GM21447 (cell line): ENCODE measurements at regions not wholly inside any gene's neighbourhood (a gene's known extent, or its start where the extent isn't known, plus 50 kb on each side); places are given as distances from the start of the nearest gene placed in this dataset.

Experiments
- ATAC-seq: cut with Tn5 transposase; IDR thresholded peaks from one replicate; pipeline ENCODE4 v1.9.1; 2021; ENCODE audit not compliant: unreplicated experiment

DNA sequence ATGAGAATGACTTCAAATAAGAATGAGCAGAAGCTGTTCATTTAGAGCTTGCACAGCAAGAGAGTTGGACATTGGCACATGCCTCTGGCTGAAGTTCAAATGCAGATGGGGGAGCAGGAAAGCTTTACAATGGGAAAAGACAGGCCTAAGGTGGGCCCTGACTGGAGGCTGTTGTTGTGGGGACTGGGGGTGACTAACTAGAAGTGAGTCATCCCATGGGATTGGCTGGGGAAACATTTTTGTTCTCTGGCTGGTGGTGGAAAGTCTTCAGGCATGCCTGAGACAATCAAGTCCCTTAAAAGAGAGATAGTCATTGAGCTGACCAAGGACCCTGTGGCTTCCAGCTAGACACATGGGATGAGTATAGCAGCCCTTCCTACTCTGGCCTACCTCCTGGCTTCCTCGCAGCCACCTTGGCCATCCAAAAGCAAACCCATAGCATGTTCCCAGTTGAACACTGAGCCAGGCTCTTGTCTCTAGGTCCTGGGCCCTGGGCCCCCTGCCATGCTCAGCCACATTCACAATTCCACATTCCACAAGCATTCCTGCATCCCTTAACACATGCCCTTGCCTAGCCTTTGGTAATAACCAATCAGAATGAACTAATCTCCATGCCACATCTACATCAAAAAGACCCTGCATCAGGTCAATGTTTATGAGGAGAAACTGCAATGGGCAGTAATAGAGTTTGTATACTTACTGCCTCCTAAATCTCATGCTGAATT lies 873.4 kb downstream of the NLGN4Y start:
- no peak for ATAC-seq

DNA sequence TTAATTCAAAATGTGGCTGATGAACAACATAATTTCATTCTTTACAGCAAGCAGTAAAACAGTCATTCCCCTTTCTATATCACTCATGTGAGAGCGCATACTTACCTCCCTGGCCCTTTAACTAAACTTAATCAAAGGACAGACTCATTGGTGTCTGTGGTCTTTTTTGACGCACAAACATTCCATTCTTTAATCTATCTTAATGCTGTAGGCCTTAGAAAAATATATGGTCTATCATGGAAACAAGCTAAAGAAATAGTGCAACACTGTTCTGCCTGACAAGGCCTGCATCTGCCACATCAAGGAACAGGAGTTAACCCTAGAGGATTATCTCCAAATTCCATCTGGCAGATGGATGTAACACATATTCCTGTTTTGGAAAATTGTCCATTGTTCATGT lies 878.1 kb downstream of the NLGN4Y start:
- ATAC-seq, result no peak

GRCh38 chrY:15404551-15404950 lies 880.2 kb downstream of the NLGN4Y start:
- no peak for ATAC-seq

GRCh38 chrY:15415165-15415564 lies 890.8 kb downstream of the NLGN4Y start:
- ATAC-seq, result no peak

DNA sequence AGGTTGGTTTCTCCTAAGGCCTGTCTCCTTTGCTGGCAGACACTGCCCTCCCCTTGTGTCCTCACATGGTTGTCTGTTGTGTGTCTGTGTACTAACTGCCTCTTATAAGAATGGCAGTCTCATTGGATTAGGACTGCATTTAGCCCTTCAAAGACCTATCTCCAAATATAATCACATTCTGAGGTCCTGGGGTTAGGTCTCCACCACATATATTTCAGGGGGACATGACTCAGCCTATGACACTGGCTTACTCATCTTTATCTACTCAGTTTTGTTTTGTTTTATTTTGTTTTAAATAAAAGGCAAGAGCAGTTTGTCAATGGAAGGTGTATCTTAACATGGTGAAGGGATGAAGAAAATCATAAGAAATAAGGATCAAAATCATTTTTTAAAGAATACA lies 894.3 kb downstream of the NLGN4Y start:
- no peak for ATAC-seq

DNA sequence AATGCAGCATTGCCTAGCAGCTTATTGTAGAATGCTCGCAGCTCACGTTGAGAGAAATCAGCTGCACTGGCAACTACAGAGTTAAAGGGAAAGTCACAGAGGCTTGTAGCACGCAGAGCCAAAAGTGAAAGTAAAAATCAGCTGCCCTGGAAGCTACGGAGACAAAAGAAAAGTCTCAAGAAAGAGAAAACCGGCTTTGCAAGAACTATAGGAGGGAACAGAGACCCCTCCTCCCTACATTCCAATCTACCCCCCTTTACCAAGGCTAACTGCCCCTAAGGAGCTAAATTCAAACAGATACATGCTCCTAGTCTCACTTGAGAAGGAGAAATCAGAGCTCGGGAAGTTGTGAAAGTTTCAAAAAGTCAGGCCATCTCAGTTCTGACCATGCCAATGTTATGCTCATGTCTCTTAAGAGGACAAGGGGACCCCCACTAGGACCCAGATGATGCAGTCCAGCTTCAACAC lies 900.4 kb downstream of the NLGN4Y start:
- ATAC-seq, result peak; percentile 84

DNA sequence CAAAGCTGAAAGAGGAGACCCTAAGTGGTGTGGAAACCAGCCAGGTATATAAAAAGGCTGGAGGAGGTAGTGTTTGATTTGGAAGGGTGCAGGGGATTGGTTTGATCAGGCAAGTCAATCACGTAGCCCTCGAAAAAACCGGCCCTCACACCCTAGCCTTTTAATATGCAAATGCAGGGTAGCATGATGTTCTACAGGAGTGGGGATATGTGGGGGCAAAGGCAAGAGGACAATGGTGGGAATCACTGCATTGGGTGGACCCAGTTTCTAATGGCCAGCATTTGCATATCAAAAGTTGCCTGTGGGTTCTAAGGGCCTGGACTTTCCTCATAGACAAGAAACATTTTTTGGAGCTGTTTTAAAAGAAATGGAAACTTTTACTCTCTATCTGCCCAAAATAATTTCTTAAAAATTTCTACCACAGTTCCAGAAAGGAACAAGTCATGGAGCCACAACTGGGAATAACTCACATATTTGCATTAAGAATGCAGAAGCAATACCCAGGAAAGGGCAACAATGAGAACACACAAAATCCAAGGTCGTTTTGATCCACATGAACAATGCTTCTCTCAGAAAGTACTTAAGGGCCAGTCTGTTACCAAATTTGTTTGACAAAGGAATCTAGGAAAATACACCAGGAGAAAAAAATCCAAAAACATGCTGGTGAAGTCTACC lies 915.8 kb downstream of the NLGN4Y start:
- ATAC-seq, result no peak

GRCh38 chrY:15440696-15441408 lies 916.5 kb downstream of the NLGN4Y start:
- ATAC-seq, result no peak

- no peak for ATAC-seq
These were observed 917.5 kb downstream of the NLGN4Y start for GRCh38 chrY:15441878-15442277.

DNA sequence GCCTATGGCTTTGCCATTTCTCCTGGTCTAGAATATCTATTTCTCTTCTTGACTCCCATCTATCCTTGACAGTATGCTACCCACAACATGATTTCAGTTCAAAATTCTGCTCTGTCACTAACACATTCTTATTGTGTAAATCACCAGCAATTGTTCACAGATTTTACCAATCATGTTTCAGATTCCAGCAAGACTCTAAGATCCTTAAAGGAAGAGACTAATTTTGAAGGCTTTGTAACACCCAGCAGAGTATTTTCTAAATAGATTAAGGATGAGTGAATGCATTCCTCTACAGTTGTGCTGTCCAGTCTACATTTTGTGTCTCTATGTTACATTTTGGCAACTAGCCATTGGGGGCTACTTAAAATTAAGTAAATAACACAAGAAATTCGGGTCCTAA lies 921.5 kb downstream of the NLGN4Y start:
- no peak for ATAC-seq

GRCh38 chrY:15446861-15447260 lies 922.5 kb downstream of the NLGN4Y start:
- no peak for ATAC-seq

DNA sequence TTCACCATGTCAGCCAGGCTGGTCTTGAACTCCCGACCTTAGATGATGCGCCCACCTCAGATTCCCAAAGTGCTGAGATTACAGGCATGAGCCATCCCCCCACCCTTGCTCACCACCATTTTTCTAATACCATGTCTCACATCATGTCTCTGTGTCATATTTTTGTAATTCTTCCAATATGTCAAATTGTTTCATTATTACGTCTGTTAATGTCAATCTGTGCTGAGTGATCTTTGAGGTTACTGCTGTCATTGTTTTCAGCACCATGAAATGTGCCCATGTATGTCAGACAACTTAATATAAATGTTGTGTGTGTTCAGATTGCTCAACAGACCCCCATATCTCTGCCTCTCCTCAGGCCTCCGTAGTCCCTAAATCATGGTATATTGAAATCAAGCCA lies 923.6 kb downstream of the NLGN4Y start:
- ATAC-seq, result no peak

GRCh38 chrY:15455133-15455937 lies 931.0 kb downstream of the NLGN4Y start:
- no peak for ATAC-seq

GRCh38 chrY:15455980-15456469 lies 931.7 kb downstream of the NLGN4Y start:
- no peak for ATAC-seq

DNA sequence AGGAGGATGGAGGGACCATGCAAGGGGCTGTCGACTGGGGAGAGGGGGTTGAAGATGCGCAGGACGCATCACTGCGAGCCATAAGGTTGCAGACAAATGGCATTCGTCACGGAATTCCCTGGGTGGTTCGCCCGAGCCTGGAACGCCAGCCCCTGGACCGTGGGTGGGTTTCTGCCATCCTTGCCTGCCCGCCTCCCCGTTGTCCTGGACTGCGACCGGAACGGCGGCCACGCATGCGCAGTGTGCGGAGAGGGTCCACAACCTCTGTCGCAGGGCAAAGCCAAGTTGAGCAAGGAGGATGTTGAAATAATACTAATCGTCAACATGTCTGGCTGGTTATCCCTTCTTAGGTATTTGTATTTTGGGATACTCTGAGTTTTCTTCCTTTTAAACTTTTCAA lies 932.2 kb downstream of the NLGN4Y start:
- ATAC-seq, result no peak

DNA sequence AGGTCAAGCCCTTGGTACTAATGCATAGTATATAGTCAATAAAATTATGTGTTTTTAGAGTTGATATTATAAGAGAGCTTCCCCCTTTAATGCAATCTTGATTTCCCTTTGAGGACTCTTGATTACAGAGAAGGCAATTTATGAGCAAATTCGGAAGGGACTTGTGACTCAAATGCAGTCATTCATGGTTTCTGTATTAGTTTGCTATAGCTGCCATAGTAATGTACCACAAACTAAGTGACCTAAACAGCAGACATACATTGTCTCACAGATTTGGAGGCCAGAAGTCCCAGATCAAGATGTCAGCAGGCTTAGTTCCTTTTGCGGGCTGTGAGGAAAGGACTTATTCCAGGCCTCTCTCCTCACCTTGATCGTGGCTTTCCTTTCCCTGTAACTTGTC lies 933.4 kb downstream of the NLGN4Y start:
- no peak for ATAC-seq

DNA sequence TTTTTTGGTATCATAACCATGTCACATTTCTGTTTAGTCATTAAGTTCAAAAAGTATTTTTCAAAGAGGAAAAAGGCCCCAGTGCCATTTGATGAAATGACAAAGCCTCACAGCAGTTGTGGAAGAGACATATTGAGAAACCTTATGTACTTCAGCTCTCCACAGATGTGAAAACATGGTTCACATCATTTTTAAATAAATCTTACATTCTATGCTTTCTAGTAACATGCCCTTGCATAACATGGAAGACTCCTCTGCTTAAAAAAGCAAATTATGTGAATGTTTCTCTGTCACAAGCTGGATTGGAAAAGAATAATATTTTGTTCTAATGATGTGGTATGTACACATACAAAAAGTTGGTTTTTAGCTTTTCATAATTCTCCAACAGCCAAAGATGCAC lies 934.1 kb downstream of the NLGN4Y start:
- ATAC-seq, result no peak

GRCh38 chrY:15465880-15466279 lies 941.6 kb downstream of the NLGN4Y start:
- no peak for ATAC-seq

- no peak for ATAC-seq
These were observed 942.6 kb downstream of the NLGN4Y start for GRCh38 chrY:15466891-15467290.

GRCh38 chrY:15468091-15468490 lies 943.8 kb downstream of the NLGN4Y start:
- ATAC-seq, result no peak

DNA sequence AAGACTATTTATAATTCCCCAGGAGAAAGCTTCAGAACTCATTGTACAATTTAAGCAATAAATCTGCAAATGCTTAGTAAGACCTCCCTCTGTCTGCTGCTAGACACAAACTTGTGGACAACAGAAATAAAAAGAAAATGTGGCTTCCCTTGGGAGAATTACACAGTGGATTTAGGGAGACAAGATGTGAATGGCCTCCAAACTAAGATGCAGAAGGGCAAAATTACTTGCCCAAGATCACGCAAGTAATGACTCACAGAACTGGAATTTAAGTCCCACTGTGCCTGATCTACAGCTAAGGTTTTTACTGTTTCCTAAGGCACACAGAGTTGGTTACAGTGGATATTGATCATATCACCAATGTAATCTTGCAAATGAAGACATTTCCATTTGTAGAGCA lies 947.0 kb downstream of the NLGN4Y start:
- no peak for ATAC-seq
